AG09319 (cell line): ENCODE measurements at regions not wholly inside any gene's neighbourhood (a gene's known extent, or its start where the extent isn't known, plus 50 kb on each side); places are given as distances from the start of the nearest gene placed in this dataset.

Source experiments
- DNase-seq: peaks from one replicate; pipeline ENCODE4 v3.0.0-alpha.2; 2010; ENCODE audit warnings: low read depth; ENCODE audit errors: extremely low read depth
- CTCF ChIP-seq: IDR thresholded peaks from 2 replicates; pipeline ENCODE4 v1.5.1; 2011; ENCODE audit warnings: low read depth, mild to moderate bottlenecking, inconsistent platforms, low read length, moderate library complexity

- no peak for DNase-seq
- no peak for TF ChIP-seq CTCF
Observed at GRCh38 chr12:130009961-130010360, 106.1 kb upstream of the TMEM132D start.

DNA sequence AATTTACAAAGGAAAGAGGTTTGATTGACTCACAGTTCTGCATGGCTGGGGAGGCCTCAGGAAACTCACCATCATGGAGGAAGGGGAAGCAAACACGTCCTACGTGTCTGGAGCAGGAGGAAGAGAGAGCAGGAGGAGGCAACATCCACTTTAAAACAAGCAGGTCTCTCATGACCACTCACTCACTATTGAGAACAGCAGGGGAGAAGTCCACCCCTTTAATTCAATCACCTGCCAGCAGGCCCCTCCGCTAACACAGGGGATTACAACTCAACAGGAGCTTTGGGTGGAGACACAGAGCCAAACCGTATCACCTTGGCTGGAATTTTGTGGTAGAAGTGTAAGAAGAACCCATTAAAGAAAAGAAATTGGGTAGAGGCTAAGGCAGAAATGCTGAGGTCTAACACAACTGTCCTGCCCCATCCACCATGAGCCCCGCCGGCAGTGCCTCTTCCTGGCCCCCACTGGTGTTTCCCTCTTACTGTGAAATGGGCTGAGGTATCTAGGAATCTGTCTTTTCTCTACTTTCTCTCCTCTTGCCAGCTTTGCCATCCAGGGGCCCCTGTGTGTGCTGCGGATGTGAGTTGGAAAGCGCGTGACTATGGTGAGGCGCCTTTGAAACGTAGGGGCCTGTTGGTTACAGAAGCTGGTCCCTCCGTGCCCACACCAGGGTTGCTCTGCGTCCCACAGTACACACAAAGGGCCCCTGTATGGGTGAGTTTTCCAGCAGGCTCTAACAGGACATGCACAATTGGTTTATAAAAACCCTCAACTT lies 108.0 kb upstream of the TMEM132D start:
- no peak for TF ChIP-seq CTCF
- no peak for DNase-seq

GRCh38 chr12:130013771-130014484 lies 110.1 kb upstream of the TMEM132D start:
- TF ChIP-seq CTCF = peak; percentile 33
- DNase-seq = no peak

GRCh38 chr12:130014485-130014807 lies 110.6 kb upstream of the TMEM132D start:
- no peak for TF ChIP-seq CTCF
- DNase-seq = no peak

- no peak for DNase-seq
- no peak for TF ChIP-seq CTCF
Observed at GRCh38 chr12:130016194-130016593, 112.4 kb upstream of the TMEM132D start.

GRCh38 chr12:130016986-130017385 lies 113.2 kb upstream of the TMEM132D start:
- no peak for DNase-seq
- TF ChIP-seq CTCF = no peak
